ENCODE measurements at regions not wholly inside any gene's neighbourhood (a gene's known extent, or its start where the extent isn't known, plus 50 kb on each side); places are given as distances from the start of the nearest gene placed in this dataset.

DNA sequence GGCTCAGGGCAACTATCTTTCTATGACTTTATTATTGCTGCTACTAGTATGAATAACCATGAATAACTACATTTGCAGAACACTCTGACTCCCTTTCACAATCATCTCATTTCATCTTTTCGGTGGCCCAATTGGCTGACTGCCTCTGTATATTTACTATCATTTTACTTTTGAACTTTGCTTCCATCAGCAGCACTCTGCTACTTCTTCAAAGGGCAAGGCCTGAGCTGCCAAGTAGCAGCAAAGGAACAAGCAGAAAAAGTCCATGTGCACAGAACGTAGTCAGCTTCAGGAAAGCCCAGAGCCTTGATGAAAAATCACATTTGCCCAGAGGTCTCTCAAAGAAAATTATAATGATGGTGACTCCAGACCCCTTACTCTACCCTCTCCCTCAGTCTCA, 214.5 kb upstream of the PUM3 start:
- Histone ChIP-seq H3K27ac (no peak overlapping the region), H3K36me3 (ENCODE audit: low read depth) (no peaks in the 10 kb centered on the region), H3K4me3 (no peak overlapping the region), H3F3A (ENCODE audit: insufficient read depth, low read depth) (no peaks in the 10 kb centered on the region), H2AFZ (no peak overlapping the region), H3K9me2 (ENCODE audit: insufficient read depth) (no peaks in the 10 kb centered on the region), H3K9me3 (ENCODE audit: insufficient read depth, low read depth) (no peaks in the 10 kb centered on the region), H3K27me3 (ENCODE audit: insufficient read depth, low read depth) (no peaks in the 10 kb centered on the region), H3K79me2 (ENCODE audit: low read depth) (no peaks in the 10 kb centered on the region), H3K4me1 (replicated peaks; ENCODE audit: insufficient read depth) (no peaks in the 10 kb centered on the region), H4K20me1 (ENCODE audit: insufficient read depth) (no peaks in the 10 kb centered on the region), H3K4me2 (no peak overlapping the region)
- TF ChIP-seq EZH2 (IDR thresholded peaks at IDR 0.05; ENCODE audit: low read depth) = no peak
- TF ChIP-seq, protein P1, sequence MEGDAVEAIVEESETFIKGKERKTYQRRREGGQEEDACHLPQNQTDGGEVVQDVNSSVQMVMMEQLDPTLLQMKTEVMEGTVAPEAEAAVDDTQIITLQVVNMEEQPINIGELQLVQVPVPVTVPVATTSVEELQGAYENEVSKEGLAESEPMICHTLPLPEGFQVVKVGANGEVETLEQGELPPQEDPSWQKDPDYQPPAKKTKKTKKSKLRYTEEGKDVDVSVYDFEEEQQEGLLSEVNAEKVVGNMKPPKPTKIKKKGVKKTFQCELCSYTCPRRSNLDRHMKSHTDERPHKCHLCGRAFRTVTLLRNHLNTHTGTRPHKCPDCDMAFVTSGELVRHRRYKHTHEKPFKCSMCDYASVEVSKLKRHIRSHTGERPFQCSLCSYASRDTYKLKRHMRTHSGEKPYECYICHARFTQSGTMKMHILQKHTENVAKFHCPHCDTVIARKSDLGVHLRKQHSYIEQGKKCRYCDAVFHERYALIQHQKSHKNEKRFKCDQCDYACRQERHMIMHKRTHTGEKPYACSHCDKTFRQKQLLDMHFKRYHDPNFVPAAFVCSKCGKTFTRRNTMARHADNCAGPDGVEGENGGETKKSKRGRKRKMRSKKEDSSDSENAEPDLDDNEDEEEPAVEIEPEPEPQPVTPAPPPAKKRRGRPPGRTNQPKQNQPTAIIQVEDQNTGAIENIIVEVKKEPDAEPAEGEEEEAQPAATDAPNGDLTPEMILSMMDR (conservative IDR thresholded peaks at IDR 0.05) = no peak
- DNase-seq = no peak
- BruUV-seq (replicated peaks) = no TSS peak
- intact Hi-C loops (cut with micrococcal nuclease; ENCODE audit: unreplicated experiment) = no loop called here
- ChIA-PET CTCF (no interaction called here), POLR2A (ENCODE audit: unreplicated experiment) (no interaction called here)

DNA sequence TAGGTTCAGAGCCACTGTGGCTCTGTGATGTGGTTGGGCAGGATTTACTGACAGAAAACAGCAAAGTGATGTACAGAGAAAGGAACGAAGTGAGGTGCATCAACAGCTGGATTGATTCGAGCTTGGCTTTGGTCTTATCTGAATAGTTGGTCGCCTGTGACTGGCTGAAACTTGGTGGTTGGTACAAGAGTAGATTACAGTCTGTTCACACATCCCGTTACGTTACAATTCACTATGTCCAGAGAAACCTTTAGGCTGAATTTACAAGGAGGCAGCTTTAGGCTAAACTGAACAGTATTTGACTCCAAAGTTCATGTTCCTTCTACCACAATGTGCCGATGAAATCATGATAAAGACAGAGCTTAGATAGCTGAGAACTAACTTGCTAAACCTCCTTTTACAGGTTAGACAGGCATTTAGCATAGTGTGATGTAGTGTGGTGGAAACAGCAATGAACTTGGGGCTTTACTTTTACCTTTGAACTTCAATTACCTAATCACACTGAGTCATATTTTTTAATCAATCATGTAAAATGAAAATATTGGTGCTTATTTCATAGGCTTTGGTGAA, 210.2 kb upstream of the PUM3 start:
- ChIA-PET POLR2A (ENCODE audit: unreplicated experiment) (no interaction called here), CTCF (no interaction called here)
- Histone ChIP-seq H3K9me2 (ENCODE audit: insufficient read depth) (no peaks in the 10 kb centered on the region), H3F3A (ENCODE audit: insufficient read depth, low read depth) (no peaks in the 10 kb centered on the region), H3K4me2 (no peak overlapping the region), H3K79me2 (ENCODE audit: low read depth) (no peaks in the 10 kb centered on the region), H3K4me3 (no peak overlapping the region), H2AFZ (no peak overlapping the region), H3K27ac (no peak overlapping the region), H3K4me1 (replicated peaks; ENCODE audit: insufficient read depth) (no peaks in the 10 kb centered on the region), H3K9me3 (ENCODE audit: insufficient read depth, low read depth) (no peaks in the 10 kb centered on the region), H3K27me3 (ENCODE audit: insufficient read depth, low read depth) (0 out of 2 replicates have a peak, but pooled peaks cover 2% of the 10 kb centered on the region), H3K36me3 (ENCODE audit: low read depth) (no peaks in the 10 kb centered on the region), H4K20me1 (ENCODE audit: insufficient read depth) (no peaks in the 10 kb centered on the region)
- no peak for DNase-seq
- intact Hi-C loops (cut with micrococcal nuclease; ENCODE audit: unreplicated experiment) = no loop called here
- BruUV-seq (replicated peaks) = no TSS peak
- TF ChIP-seq EZH2 (IDR thresholded peaks at IDR 0.05; ENCODE audit: low read depth) = no peak
- TF ChIP-seq, protein P1 (conservative IDR thresholded peaks at IDR 0.05) = no peak

DNA sequence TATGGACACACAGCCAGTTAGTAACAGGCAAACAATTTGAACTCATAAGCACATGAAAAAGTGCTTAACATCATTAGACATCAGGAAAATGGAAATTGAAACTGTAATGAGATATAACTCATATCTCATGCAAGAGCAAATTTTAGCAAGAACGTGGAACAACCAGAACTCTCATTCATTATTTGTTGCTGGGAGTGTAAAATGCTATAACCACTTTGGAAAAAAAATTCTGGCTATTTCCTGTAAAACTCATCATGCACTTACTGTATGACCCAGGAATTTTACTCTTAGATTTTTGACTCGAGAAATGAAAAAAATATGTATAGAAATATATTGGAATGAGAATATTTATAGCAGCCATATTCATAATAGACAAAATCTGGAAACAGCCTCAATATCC, 205.7 kb upstream of the PUM3 start:
- POLR2A ChIA-PET (ENCODE audit: unreplicated experiment) = no interaction called here
- CTCF ChIA-PET = no interaction called here
- TF ChIP-seq EZH2 (IDR thresholded peaks at IDR 0.05; ENCODE audit: low read depth) = no peak
- TF ChIP-seq, protein P1 (conservative IDR thresholded peaks at IDR 0.05) = no peak
- Histone ChIP-seq H4K20me1 (ENCODE audit: insufficient read depth) (no peaks in the 10 kb centered on the region), H3K4me2 (no peak overlapping the region), H3K27ac (no peak overlapping the region), H3K36me3 (ENCODE audit: low read depth) (no peaks in the 10 kb centered on the region), H3K27me3 (ENCODE audit: insufficient read depth, low read depth) (0 out of 2 replicates have a peak, but pooled peaks cover 2% of the 10 kb centered on the region), H3K9me2 (ENCODE audit: insufficient read depth) (no peaks in the 10 kb centered on the region), H3K79me2 (ENCODE audit: low read depth) (no peaks in the 10 kb centered on the region), H2AFZ (no peak overlapping the region), H3K9me3 (ENCODE audit: insufficient read depth, low read depth) (no peaks in the 10 kb centered on the region), H3K4me1 (replicated peaks; ENCODE audit: insufficient read depth) (no peaks in the 10 kb centered on the region), H3K4me3 (no peak overlapping the region), H3F3A (ENCODE audit: insufficient read depth, low read depth) (no peaks in the 10 kb centered on the region)
- no peak for DNase-seq
- intact Hi-C loops (cut with micrococcal nuclease; ENCODE audit: unreplicated experiment) = no loop called here
- no TSS peak for BruUV-seq (replicated peaks)

All from PC-9 (cell line).